WTC11 (cell line): ENCODE measurements at regions not wholly inside any gene's neighbourhood (a gene's known extent, or its start where the extent isn't known, plus 50 kb on each side); places are given as distances from the start of the nearest gene placed in this dataset.

Experiments used
- ATAC-seq: fragments of 200-7000 bp; cut with Tn5 transposase; 2 replicates; pipeline ENCODE4 v1.10.0; 2021; ENCODE audit warnings: mild to moderate bottlenecking, moderate library complexity
- CTCF ChIA-PET: fragments of 300-600 bp; sonication (Branson Sonifier 250); formaldehyde crosslinking; loops from one replicate; lab custom pipeline; 2021; ENCODE audit warnings: antibody characterized with exemption; lab: Charles Lee
- POLR2A ChIA-PET: fragments of 350-600 bp; sonication (Branson Sonifier 250); formaldehyde crosslinking; loops from one replicate; lab custom pipeline; 2021; ENCODE audit warnings: antibody characterized with exemption; lab: Charles Lee
- DNase-seq: peaks from one replicate; pipeline ENCODE4 v3.0.0; 2021; ENCODE audit warnings: low spot score
- H3K27ac Mint-ChIP-seq: 2 replicates; pipeline ENCODE4 v1.8.0; 2021; ENCODE audit warnings: mixed read lengths
- H3K27me3 Mint-ChIP-seq: 2 replicates; pipeline ENCODE4 v1.8.0; 2021; ENCODE audit warnings: low read depth, mild to moderate bottlenecking, moderate library complexity, mixed read lengths
- H3K36me3 Mint-ChIP-seq: 2 replicates; pipeline ENCODE4 v1.8.0; 2021; ENCODE audit warnings: mixed read lengths
- H3K4me1 Mint-ChIP-seq: 2 replicates; pipeline ENCODE4 v1.8.0; 2022; ENCODE audit warnings: mixed read lengths
- H3K4me3 Mint-ChIP-seq: 2 replicates; pipeline ENCODE4 v1.8.0; 2021; ENCODE audit warnings: mild to moderate bottlenecking, moderate library complexity, mixed read lengths
- H3K9me3 Mint-ChIP-seq: 2 replicates; pipeline ENCODE4 v1.8.0; 2021; ENCODE audit warnings: mixed read lengths
- ATF1 ChIP-seq: sonication (generic); formaldehyde crosslinking; IDR thresholded peaks from 2 replicates; pipeline ENCODE4 v1.8.1; 2023; ENCODE audit warnings: mild to moderate bottlenecking, moderate library complexity, missing genetic modification reagents
- CTCF ChIP-seq: fragments of 200-600 bp; IDR thresholded peaks from 2 replicates; pipeline ENCODE4 v1.8.0; 2022; ENCODE audit warnings: antibody characterized with exemption
- FOXP4 ChIP-seq: sonication (generic); formaldehyde crosslinking; IDR thresholded peaks from 2 replicates; pipeline ENCODE4 v1.8.0; 2022; ENCODE audit warnings: mild to moderate bottlenecking, missing genetic modification reagents
- GABPB1 ChIP-seq: sonication (generic); formaldehyde crosslinking; IDR thresholded peaks from 2 replicates; pipeline ENCODE4 v1.8.1; 2023; ENCODE audit warnings: mild to moderate bottlenecking, missing genetic modification reagents
- HMGXB4 ChIP-seq: sonication (generic); formaldehyde crosslinking; IDR thresholded peaks from 2 replicates; pipeline ENCODE4 v1.8.1; 2023; ENCODE audit warnings: mild to moderate bottlenecking, moderate library complexity, missing genetic modification reagents
- MXD4 ChIP-seq: fragments of 250-450 bp; sonication (Bioruptor Pico); IDR thresholded peaks from 2 replicates; pipeline ENCODE4 v1.8.0; 2021; ENCODE audit warnings: mild to moderate bottlenecking, moderate library complexity, borderline replicate concordance
- PRRX2 ChIP-seq: fragments of 250-450 bp; sonication (Bioruptor Pico); IDR thresholded peaks from 2 replicates; pipeline ENCODE4 v1.8.0; 2021; ENCODE audit warnings: mild to moderate bottlenecking
- TEAD1 ChIP-seq: sonication (generic); formaldehyde crosslinking; IDR thresholded peaks from 2 replicates; pipeline ENCODE4 v1.8.0; 2022; ENCODE audit warnings: mild to moderate bottlenecking, missing genetic modification reagents
- TP53 ChIP-seq: sonication (generic); formaldehyde crosslinking; IDR thresholded peaks from 2 replicates; pipeline ENCODE4 v1.8.1; 2023; ENCODE audit warnings: mild to moderate bottlenecking, missing genetic modification reagents
- ZBTB21 ChIP-seq: sonication (generic); formaldehyde crosslinking; IDR thresholded peaks from 2 replicates; pipeline ENCODE4 v1.8.1; 2023; ENCODE audit warnings: mild to moderate bottlenecking, missing genetic modification reagents, borderline replicate concordance
- TF ChIP-seq, protein P1 (sequence below): sonication (generic); formaldehyde crosslinking; IDR thresholded peaks from 2 replicates; pipeline ENCODE4 v1.8.1; 2023; ENCODE audit warnings: mild to moderate bottlenecking, missing genetic modification reagents, moderate library complexity
- TF ChIP-seq, protein P2 (sequence below): fragments of 250-450 bp; sonication (Bioruptor Pico); IDR thresholded peaks from 2 replicates; pipeline ENCODE4 v1.9.0; 2021; ENCODE audit warnings: mild to moderate bottlenecking
- TF ChIP-seq, protein P3 (sequence below): sonication (generic); formaldehyde crosslinking; IDR thresholded peaks from 2 replicates; pipeline ENCODE4 v1.8.0; 2022; ENCODE audit warnings: mild to moderate bottlenecking, missing genetic modification reagents
- TF ChIP-seq, protein P4 (sequence below): sonication (generic); formaldehyde crosslinking; IDR thresholded peaks from 2 replicates; pipeline ENCODE4 v1.8.0; 2022; ENCODE audit warnings: mild to moderate bottlenecking, missing genetic modification reagents

GRCh38 chr2:60695793-60696192, 60.3 kb upstream of the PAPOLG start:
- Mint-ChIP-seq H3K27me3 (peaks cover 2% of the 10 kb centered on the region; the same call in 1 of the 2 replicates), H3K36me3 (no peaks in the 10 kb centered on the region), H3K27ac (no peak overlapping the region), H3K4me1 (peaks cover 5% of the 10 kb centered on the region; the same call in 1 of the 2 replicates), H3K4me3 (no peak overlapping the region)
- no peak for ATAC-seq
- CTCF ChIA-PET, result interaction anchor here (1.3 to 3.1 kb wide), 2 partner anchors 12 to 21 kb away, joined by 3 to 21 read pairs; no protein-coding TSS in a partner anchor
- no peak for TF ChIP-seq FOXP4 (CRISPR knock-in tag)
- TF ChIP-seq, all 79 proteins: peak for 0
- H3K9me3 Mint-ChIP-seq, result no peaks in the 10 kb centered on the region
- DNase-seq, result no peak
- POLR2A ChIA-PET, result no interaction called here

- DNase-seq (no peak), ATAC-seq (no peak)
- ChIA-PET POLR2A (no interaction called here), CTCF (interaction anchor here (1.2 kb wide), 1 partner anchor 25 kb away, joined by 4 read pairs; no protein-coding TSS in a partner anchor)
- H3K9me3 Mint-ChIP-seq, result no peaks in the 10 kb centered on the region
- no peaks in the 10 kb centered on the region for H3K27me3 Mint-ChIP-seq
- no peak overlapping the region for H3K4me3 Mint-ChIP-seq
- no peaks in the 10 kb centered on the region for H3K36me3 Mint-ChIP-seq
- TF ChIP-seq, protein P1, sequence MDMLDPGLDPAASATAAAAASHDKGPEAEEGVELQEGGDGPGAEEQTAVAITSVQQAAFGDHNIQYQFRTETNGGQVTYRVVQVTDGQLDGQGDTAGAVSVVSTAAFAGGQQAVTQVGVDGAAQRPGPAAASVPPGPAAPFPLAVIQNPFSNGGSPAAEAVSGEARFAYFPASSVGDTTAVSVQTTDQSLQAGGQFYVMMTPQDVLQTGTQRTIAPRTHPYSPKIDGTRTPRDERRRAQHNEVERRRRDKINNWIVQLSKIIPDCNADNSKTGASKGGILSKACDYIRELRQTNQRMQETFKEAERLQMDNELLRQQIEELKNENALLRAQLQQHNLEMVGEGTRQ (CRISPR knock-in tag), result no peak
- TF ChIP-seq CTCF (no peak), TP53 (no peak), ATF1 (CRISPR knock-in tag) (no peak), TEAD1 (CRISPR knock-in tag) (no peak), FOXP4 (CRISPR knock-in tag) (no peak), MXD4 (no peak), ZBTB21 (CRISPR knock-in tag) (no peak), GABPB1 (no peak), PRRX2 (no peak), HMGXB4 (CRISPR knock-in tag) (no peak)
- TF ChIP-seq, protein P2, sequence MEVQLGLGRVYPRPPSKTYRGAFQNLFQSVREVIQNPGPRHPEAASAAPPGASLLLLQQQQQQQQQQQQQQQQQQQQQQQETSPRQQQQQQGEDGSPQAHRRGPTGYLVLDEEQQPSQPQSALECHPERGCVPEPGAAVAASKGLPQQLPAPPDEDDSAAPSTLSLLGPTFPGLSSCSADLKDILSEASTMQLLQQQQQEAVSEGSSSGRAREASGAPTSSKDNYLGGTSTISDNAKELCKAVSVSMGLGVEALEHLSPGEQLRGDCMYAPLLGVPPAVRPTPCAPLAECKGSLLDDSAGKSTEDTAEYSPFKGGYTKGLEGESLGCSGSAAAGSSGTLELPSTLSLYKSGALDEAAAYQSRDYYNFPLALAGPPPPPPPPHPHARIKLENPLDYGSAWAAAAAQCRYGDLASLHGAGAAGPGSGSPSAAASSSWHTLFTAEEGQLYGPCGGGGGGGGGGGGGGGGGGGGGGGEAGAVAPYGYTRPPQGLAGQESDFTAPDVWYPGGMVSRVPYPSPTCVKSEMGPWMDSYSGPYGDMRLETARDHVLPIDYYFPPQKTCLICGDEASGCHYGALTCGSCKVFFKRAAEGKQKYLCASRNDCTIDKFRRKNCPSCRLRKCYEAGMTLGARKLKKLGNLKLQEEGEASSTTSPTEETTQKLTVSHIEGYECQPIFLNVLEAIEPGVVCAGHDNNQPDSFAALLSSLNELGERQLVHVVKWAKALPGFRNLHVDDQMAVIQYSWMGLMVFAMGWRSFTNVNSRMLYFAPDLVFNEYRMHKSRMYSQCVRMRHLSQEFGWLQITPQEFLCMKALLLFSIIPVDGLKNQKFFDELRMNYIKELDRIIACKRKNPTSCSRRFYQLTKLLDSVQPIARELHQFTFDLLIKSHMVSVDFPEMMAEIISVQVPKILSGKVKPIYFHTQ (CRISPR knock-in tag), result no peak
- TF ChIP-seq, protein P3, sequence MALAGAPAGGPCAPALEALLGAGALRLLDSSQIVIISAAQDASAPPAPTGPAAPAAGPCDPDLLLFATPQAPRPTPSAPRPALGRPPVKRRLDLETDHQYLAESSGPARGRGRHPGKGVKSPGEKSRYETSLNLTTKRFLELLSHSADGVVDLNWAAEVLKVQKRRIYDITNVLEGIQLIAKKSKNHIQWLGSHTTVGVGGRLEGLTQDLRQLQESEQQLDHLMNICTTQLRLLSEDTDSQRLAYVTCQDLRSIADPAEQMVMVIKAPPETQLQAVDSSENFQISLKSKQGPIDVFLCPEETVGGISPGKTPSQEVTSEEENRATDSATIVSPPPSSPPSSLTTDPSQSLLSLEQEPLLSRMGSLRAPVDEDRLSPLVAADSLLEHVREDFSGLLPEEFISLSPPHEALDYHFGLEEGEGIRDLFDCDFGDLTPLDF (CRISPR knock-in tag), result no peak
- TF ChIP-seq, protein P4, sequence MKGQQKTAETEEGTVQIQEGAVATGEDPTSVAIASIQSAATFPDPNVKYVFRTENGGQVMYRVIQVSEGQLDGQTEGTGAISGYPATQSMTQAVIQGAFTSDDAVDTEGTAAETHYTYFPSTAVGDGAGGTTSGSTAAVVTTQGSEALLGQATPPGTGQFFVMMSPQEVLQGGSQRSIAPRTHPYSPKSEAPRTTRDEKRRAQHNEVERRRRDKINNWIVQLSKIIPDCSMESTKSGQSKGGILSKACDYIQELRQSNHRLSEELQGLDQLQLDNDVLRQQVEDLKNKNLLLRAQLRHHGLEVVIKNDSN (CRISPR knock-in tag), result no peak
- H3K27ac Mint-ChIP-seq, result no peak overlapping the region
- H3K4me1 Mint-ChIP-seq, result peaks cover 5% of the 10 kb centered on the region; the same call in 1 of the 2 replicates
Measured at GRCh38 chr2:60699617-60700016, 56.5 kb upstream of the PAPOLG start.
